HG03521 (cell line): ENCODE measurements at regions not wholly inside any gene's neighbourhood (a gene's known extent, or its start where the extent isn't known, plus 50 kb on each side); places are given as distances from the start of the nearest gene placed in this dataset.
A peak's percentile ranks its signal among the peaks of the same experiment; 100 is the strongest.
"Not testable (repeated sequence)": the region's sequence is repeated elsewhere in the genome, so short reads cannot be mapped to it uniquely, and the experiment has no call there.

Experiments used
- ATAC-seq: cut with Tn5 transposase; IDR thresholded peaks from one replicate; pipeline ENCODE4 v1.9.1; 2021; ENCODE audit warnings: mild to moderate bottlenecking, moderate library complexity; ENCODE audit not compliant: unreplicated experiment

DNA sequence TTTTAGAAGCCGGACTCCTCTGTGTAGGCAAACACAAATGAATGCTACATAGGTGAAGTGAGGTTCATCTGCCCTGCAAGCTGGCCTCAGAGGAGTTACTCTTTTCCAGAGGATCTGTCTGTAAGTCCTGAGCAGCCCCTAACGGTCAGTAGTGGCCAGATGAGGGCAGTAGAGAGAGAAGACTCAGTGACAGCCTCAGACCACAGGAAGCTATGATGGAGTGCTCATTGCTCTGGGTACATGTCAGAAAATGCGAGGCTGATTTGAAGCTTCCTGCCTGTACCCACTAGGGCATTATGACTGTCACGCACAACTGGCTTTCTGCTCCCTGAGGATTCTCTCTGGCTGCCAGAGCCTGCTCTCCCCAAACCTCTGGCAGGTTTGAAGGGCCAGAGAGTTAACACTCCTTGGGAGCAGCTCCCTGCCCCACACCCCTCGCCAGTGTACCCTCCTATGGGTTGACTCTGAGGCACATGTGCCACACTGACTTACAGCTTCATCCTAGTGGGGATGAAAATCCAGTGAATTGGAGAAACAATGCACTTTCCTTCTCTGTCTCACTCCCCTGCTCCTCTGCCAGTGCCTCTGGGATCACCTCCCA, 141.5 kb downstream of the GABRG2 start:
- peak; percentile 94 for ATAC-seq

DNA sequence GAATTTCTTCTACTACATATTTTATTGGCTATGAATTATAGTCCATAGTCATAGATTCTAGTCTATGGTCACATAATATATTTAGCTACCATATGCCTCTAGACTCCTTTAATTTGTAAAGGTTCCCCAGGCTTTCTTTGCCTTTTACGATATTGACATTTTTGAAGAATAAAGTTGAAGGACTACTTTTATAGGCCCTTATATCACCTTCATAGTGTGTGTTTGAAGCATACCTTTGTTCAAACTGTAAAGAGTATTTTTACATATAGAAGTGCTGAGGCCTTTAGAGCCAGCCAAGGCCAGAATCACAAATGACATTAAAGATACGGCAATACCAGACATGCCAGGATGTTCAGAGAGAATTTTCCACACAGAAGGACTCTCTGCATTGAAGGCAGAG, 147.0 kb downstream of the GABRG2 start:
- ATAC-seq, result no peak

- ATAC-seq, result no peak
These were observed 149.5 kb downstream of the GABRG2 start for GRCh38 chr5:162217037-162217436.

GRCh38 chr5:162221910-162222309, 154.3 kb downstream of the GABRG2 start:
- ATAC-seq, result no peak

DNA sequence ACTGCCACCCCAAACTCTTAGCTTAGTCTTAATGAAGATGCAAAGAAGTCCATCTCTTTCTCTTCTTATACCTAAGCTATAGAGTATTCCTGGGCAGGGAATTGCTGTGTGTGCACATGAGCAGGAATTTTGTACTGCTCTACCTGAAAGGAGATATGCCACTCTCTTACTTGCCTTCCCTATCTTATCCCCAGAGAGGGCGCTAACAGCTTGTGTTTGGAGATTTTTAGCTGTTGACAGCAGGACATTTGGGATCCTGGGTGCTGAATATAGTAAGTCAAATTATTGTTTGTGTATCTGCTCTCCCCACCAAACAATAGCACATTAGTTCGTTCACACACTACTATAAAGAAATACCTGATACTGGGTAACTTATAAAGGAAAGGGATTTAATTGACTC, 159.5 kb downstream of the GABRG2 start:
- ATAC-seq, result no peak

DNA sequence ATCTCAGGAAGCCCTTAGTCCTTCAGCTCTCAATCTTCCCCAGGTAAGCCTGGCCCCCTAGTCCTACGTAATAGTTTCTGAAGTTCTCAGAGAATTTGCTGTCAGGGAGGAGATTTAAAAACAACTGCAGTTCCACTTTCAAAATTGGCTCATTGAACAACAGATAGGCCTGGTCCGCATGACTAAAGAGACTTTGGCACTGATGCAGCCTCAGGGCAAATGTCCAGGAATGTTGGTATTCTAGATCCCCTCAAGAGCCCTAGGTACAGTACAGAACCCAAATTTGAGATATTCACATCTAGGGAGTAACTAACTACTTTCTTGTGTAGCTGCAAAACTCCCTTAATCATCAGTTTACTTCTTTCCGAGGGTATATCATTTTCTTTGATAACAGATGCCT, 162.8 kb downstream of the GABRG2 start:
- ATAC-seq, result no peak

DNA sequence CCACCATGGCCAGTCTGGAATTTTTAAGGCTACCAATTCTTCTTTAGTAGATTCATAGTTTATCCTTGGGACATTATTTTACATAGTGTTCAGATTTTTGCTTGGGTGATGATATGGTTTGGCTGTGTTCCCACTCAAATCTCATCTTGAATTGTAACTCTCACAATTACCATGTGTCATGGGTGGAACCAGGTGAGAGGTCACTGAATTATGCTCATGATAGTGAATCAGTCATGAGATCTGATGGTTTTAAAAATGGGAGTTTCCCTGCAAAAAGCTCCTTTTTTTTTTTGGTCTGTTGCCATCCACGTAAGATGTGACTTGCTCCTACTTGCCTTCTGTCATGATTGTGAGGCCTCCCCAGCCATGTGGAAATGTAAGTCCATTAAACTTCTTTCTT, 163.9 kb downstream of the GABRG2 start:
- ATAC-seq, result no peak

GRCh38 chr5:162240734-162241133, 173.2 kb downstream of the GABRG2 start:
- no peak for ATAC-seq

- no peak for ATAC-seq
These were observed 174.8 kb downstream of the GABRG2 start for GRCh38 chr5:162242416-162242815.

DNA sequence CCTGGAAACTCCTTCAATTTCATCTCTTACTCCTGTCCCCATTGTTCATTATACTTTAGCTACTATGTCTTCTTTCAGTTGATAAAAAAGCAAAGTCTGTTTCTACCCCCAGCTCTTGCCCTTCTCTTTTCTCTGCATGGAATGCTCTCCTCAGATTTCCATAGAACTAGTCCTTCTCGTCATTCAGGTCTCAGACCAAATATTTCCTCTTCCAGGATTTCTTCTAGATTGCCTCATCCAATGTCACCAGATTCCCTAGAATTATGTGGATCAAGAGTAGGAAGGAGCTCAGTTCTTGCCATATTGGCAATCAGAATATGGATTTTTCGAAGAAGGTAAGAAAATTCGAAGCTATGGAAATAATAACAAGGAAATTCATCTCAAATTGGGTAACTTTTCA, 176.1 kb downstream of the GABRG2 start:
- no peak for ATAC-seq

DNA sequence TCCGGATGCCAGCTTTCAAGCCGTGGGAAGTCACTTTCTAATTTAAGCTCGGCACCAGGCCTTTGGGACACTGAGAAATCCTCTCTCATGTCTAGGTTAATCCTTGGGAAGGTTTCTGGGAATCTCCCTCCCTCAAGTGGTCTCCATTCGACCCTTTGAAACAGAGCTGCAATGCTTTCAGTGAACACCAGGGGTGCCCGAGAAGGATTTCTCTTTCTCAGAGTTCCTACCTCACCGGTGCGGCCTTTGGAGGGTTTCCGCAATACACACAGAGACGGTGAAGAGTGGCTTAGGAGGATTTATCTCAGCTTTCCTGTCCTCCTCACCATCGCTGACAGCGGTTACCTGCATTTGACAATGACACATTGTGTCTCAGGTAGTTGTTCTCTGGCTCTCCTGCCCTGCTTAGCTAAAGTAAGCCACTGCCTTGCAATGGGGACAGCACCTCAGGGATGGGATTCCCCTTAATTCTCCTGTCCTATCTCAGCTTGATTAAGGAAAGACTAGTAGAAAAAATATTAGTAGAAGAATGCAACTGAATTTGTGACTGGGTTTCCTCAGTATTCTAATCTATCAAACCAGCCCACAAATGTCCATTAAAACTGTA, 180.6 kb downstream of the GABRG2 start:
- no peak for ATAC-seq

DNA sequence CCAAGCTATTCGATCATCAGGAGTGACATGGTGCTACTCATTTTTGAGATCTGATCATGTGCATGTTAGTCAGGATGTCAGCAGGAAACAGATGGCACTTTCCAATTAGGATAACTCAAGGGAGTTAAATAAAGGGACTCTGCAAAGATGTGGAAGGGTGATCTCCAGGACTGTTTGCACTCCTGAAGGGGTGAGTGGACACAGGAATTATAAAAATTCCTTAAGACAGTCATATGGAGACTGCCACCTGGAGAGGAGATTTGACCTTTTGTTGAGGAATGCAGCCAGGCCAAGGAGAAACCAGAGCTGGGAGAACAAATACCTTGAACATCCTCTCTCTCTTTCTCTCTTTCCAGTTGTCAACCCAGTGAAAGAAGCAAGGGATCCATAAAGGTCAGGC, 189.1 kb downstream of the GABRG2 start:
- no peak for ATAC-seq

- no peak for ATAC-seq
These were observed 201.3 kb downstream of the GABRG2 start for GRCh38 chr5:162268694-162269481.

- no peak for ATAC-seq
These were observed 204.8 kb downstream of the GABRG2 start for GRCh38 chr5:162272417-162272816.

GRCh38 chr5:162274679-162275078, 207.1 kb downstream of the GABRG2 start:
- ATAC-seq, result no peak

DNA sequence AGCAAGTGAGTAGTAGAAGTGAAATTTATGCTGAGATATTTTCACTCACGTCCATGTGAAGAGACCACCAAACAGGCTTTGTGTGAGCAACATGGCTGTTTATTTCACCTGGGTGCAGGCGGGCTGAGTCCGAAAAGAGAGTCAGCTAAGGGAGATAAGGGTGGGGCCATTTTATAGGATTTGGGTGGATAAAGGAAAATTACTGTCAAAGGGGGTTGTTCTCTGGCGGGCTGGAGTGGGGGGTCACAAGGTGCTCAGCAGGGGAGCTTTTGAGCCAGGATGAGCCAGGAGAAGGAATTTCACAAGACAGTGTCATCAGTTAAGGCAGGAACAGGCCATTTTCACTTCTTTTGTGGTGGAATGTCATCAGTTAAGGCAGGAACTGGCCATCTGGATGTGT, 207.8 kb downstream of the GABRG2 start:
- ATAC-seq, result not testable (repeated sequence)

GRCh38 chr5:162282191-162282590, 214.6 kb downstream of the GABRG2 start:
- no peak for ATAC-seq

DNA sequence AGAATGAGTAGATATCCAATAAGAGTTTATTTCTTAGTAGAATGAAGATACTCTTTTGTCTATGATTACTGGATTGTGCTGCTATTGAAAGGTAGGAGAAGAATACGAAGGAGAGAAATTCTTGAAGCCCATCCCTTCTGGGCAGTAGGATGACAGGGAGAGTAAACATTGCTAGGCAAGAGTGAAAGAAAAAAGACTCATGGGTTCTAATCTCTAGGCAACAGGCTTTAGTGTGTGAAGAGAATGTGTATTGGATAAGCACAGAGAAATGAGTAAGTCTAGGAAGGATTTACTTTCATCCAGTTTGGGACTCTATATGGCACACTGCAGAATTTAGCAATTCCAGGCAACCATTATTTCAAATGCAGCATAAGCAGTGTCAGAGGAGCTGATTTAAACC, 216.0 kb downstream of the GABRG2 start:
- no peak for ATAC-seq

DNA sequence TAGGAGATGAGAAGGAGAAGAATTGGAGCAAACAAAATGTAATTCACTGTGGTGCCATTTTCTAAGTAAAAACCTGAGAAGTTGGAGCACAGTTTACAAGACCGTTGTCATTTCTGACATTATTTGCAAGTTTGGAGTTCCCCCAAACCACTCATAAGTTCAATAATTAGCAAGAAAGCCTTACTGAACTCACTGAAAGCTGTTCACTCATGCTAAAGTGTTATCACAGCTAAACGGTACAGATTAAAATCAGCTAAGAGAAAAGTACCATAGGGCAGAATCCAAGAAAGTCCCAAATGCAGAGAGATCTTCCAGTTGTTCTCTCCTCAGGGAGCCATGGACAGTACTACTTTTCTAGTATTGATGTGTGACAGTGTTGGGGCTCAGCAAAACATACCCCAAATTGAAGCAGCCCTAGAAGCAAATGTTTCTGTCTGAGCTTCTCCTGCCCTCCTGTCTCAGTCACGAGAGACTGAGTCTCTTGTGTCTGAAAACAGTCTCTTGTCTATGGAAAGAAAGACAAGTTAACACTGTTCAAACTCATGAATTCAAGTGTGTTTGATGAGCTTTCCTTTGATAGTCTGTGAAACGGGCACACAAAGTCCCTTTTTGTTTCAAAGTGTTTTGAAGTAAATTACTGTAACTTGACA, 221.2 kb downstream of the GABRG2 start:
- ATAC-seq, result no peak

DNA sequence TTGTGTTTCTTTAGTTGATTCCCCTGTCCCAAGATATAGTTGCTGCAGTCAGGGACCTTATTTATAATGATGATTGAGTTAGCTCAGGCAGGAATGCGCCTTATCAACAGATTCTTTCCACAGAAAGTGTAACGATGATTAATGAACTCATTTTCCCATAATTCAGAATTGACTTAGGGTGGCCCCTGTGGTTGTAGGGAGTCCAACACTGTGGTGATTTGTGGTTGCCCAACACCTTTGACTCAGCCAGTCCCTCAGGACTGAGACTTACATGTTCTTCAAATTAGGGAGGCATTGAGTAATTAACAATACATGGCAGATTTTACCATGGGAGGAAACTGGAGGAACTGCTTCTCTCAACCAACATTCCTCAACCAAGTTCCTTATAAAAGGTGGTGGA, 221.9 kb downstream of the GABRG2 start:
- ATAC-seq, result no peak

DNA sequence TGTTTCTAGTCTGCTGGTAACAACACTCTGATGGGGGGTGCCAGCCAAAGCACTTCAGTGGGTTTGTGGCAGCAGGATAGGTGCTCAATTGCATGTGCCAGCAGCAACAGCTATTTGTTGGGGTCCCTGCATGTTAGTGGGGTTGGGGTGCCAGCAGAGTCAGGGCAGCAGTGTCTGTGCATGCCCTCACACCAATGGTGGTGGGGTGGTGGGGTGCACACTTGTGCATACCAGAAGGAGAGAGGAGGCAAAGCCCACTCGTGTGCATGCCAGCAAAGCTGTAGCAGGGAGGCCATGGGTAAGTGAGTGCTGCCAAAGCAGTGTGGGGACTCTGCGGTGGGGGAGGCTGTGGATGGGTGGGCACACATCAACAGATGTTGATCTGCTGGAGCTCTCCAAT, 232.2 kb downstream of the GABRG2 start:
- ATAC-seq, result no peak

DNA sequence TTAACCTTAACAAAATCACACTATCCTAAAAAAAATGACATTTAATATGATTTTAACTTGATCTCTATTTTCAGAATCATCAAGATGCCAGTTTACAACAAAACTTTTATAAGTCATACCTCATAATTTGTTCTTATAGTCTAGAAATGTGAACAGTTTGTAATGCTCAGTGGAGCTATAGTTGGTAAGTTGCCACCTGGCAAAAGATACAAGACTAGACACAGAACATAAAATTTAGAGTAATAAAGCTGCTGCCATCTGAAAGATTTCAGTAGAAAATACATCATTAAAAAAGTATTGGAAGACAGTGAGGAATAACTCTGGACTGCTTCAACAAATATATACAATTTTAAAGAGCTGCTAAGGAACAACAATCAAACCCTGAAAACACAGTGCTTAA, 233.8 kb downstream of the GABRG2 start:
- ATAC-seq, result no peak
